IgD-negative memory B cell (primary cell): ENCODE measurements at regions not wholly inside any gene's neighbourhood (a gene's known extent, or its start where the extent isn't known, plus 50 kb on each side); places are given as distances from the start of the nearest gene placed in this dataset.

Source experiments
- H3K27ac Mint-ChIP-seq, 3 donors: one replicate each; pipeline ENCODE4 v1.8.0; 2020 to 2022; ENCODE audit warnings: mild to moderate bottlenecking in 3 of 3, mixed read lengths in 3 of 3, moderate library complexity in 1 of 3
- H3K27me3 Mint-ChIP-seq: one replicate; pipeline ENCODE4 v1.8.0; 2021; ENCODE audit warnings: mixed read lengths
- H3K36me3 Mint-ChIP-seq: one replicate; pipeline ENCODE4 v1.8.0; 2020; ENCODE audit warnings: mild to moderate bottlenecking, mixed read lengths
- H3K4me1 Mint-ChIP-seq, 3 donors: one replicate each; pipeline ENCODE4 v1.8.0; 2020 to 2022; ENCODE audit warnings: mixed read lengths in 3 of 3, mild to moderate bottlenecking in 1 of 3
- H3K4me3 Mint-ChIP-seq, 4 donors: one replicate each; pipeline ENCODE4 v1.8.0; 2020 to 2022; ENCODE audit warnings: mild to moderate bottlenecking in 4 of 4, mixed read lengths in 4 of 4, moderate library complexity in 3 of 4
- H3K9me3 Mint-ChIP-seq, 3 donors: one replicate each; pipeline ENCODE4 v1.8.0; 2020 to 2021; ENCODE audit warnings: mixed read lengths in 3 of 3, mild to moderate bottlenecking in 1 of 3

DNA sequence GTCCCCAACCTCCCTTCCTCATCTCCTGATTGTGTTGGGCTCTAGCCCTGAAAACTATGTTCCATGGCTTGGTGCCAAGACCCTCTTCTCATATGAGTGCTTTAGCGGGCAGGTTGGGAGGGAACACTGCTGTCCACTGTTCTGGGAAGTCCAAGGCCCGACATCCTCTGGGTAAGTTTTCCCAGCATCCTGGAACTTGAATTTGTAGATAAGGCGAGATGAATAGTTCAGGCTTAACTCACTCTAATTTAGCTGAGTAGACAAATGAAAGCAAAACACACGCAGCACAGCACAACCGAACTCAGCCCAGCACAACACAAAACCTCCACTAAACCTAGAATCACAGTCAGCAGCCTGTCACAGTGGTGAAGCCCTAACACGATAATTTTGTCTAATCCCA, 95.3 kb upstream of the SLC28A3 start:
- Mint-ChIP-seq H3K4me3 (no peak overlapping the region), H3K9me3 (peaks cover 0 to 2% (median 0%) of the 10 kb centered on the region in 3 donors), H3K27me3 (no peaks in the 10 kb centered on the region), H3K4me1 (peaks cover 0 to 2% (median 0%) of the 10 kb centered on the region in 3 donors), H3K36me3 (no peaks in the 10 kb centered on the region), H3K27ac (no peak overlapping the region)

DNA sequence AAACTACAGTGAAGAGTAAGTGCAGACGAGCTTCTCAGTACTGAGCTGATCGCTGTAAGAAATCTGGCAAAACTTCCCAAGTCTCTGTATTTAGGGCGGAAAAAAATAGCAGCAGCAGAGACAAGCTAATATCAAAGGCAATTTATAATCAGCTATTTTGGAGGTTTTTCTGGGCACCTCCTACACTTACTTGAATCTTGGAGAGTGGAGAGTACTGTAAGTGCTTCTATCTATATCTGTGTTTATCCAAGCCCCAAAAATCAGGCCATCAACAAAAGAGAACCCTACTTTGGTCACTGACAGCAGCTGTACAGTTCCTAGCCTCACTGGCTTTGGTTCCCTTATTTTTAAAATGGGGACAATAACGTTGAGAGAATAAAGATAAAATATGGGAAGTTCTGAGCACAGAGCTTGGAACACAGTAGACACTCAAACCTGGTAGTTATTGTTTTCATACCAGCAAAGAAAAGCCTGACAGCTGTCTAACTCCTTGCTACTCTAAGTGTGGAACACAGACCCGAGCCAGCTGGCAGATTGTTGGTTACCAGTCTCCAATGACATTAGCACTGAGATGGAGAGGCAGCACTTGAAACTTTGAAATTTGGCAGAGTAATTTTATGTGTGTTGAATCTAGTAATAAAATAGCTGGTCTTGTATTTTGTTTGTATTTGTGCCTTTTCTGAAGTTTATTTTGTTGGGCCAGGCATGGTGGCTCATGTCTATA, 96.0 kb upstream of the SLC28A3 start:
- H3K4me3 Mint-ChIP-seq: no peak overlapping the region
- peaks cover 0 to 2% (median 0%) of the 10 kb centered on the region in 3 donors for H3K4me1 Mint-ChIP-seq
- H3K27me3 Mint-ChIP-seq: no peaks in the 10 kb centered on the region
- peaks cover 0 to 2% (median 0%) of the 10 kb centered on the region in 3 donors for H3K9me3 Mint-ChIP-seq
- no peaks in the 10 kb centered on the region for H3K36me3 Mint-ChIP-seq
- no peak overlapping the region for H3K27ac Mint-ChIP-seq

DNA sequence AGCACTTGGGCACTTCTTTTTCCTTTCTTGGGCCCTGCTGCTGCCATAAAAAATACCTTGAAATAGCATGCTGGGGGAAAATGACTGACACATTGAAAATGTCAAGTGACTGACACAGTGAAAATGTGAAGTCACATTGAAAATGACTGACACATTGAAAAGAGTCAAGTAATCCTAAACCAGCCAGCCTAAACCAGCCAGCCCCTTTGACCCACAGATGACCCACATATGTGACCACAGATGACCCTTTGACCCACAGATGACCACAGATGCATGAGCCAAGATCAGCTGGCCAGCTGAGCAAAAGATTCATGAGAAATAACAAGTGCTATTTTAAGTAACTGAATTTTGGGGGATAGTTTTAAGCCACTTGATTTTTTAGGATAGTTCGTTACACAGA, 97.8 kb upstream of the SLC28A3 start:
- H3K9me3 Mint-ChIP-seq: peaks cover 0 to 2% (median 0%) of the 10 kb centered on the region in 3 donors
- no peak overlapping the region for H3K4me3 Mint-ChIP-seq
- peaks cover 0 to 2% (median 0%) of the 10 kb centered on the region in 3 donors for H3K4me1 Mint-ChIP-seq
- H3K27ac Mint-ChIP-seq: no peak overlapping the region
- peaks cover 3% of the 10 kb centered on the region for H3K27me3 Mint-ChIP-seq
- no peaks in the 10 kb centered on the region for H3K36me3 Mint-ChIP-seq

DNA sequence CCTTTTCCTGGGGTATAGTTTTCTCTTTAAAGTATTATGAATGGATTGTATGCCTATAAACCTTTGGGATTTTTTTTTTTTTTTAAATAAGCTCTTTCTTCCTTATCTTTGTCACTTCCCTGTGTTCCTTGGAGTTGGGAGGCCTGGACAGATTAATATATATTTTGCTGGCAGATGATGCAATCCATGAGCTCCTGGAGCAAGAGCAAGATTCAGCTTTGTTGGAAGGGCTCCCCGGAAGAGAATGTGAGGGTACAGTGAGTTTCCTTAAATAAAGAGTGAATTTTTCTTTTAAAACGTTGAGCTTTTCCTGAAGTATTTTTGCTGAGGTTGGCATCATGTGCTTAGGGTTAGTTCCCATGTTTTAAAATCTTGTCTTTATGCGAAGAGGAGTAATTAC, 98.7 kb upstream of the SLC28A3 start:
- Mint-ChIP-seq H3K27ac (no peak overlapping the region), H3K27me3 (peaks cover 3% of the 10 kb centered on the region), H3K4me1 (peaks cover 0 to 2% (median 0%) of the 10 kb centered on the region in 3 donors), H3K36me3 (no peaks in the 10 kb centered on the region), H3K9me3 (peaks cover 0 to 2% (median 0%) of the 10 kb centered on the region in 3 donors), H3K4me3 (no peak overlapping the region)

DNA sequence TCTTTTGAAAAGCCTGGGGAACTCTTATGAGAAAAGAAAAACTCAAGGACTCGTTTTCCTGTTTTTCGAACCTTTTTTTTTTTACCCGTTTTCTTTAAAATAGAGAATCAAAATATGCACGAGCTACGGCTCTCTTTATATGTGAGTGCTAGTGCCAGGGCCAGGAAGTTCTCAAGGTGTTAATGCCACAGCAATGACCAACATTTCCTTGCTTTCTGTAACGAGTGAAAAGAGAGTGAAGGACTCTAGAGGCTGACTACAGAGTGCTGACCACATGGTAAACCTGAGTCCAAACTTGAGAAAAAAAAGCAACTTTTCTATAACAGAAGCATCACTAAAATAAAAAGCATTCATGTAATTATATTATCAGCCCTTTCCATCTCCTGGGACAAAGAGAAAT, 102.2 kb upstream of the SLC28A3 start:
- Mint-ChIP-seq H3K9me3 (peaks cover 0 to 2% (median 2%) of the 10 kb centered on the region in 3 donors), H3K4me1 (no peaks in the 10 kb centered on the region), H3K27ac (no peak overlapping the region), H3K4me3 (no peak overlapping the region), H3K36me3 (no peaks in the 10 kb centered on the region), H3K27me3 (peaks cover 3% of the 10 kb centered on the region)

DNA sequence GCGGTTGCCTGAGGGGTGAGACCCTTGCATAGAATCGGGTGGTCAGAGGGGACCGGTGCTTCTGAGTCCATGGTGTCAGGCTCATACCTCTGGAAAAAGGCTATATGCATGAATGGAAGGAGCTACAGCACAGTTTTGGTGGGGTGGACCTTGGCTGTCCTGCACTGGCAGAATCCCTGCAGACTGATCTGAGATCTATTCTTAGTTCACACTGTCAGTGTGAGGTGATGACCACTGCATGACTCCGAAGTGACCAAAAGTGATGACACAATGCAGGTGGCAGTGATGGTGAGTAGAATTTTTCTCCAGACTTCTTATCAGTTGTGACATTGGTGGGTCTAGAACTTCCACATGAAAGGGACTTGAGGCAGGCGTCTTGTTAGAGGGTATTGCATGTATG, 105.2 kb upstream of the SLC28A3 start:
- no peaks in the 10 kb centered on the region for H3K36me3 Mint-ChIP-seq
- no peak overlapping the region for H3K4me3 Mint-ChIP-seq
- peaks cover 3% of the 10 kb centered on the region for H3K27me3 Mint-ChIP-seq
- H3K9me3 Mint-ChIP-seq: peaks cover 0 to 2% (median 2%) of the 10 kb centered on the region in 3 donors
- no peak overlapping the region for H3K27ac Mint-ChIP-seq
- H3K4me1 Mint-ChIP-seq: no peaks in the 10 kb centered on the region

DNA sequence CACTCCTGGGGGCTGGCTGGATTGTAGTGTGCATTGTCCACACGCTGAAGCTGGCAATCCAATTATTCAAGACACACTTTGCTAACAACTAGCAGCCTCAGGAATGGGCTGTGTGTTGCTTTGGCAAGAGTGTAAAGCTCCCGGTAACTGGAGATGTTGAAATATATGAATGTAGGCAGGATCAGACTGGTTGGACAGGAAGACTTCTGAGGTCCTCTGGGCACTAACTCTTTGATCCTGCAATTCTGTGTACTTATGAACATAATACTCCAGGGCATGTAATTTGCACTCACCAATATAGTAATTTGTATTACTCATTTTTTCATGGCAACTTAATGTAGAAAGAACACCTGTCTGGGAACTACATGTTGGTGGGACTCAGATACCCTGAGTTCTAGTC, 106.7 kb upstream of the SLC28A3 start:
- no peaks in the 10 kb centered on the region for H3K4me1 Mint-ChIP-seq
- no peaks in the 10 kb centered on the region for H3K36me3 Mint-ChIP-seq
- peaks cover 3% of the 10 kb centered on the region for H3K27me3 Mint-ChIP-seq
- H3K9me3 Mint-ChIP-seq: peaks cover 0 to 2% (median 2%) of the 10 kb centered on the region in 3 donors
- H3K27ac Mint-ChIP-seq: no peak overlapping the region
- no peak overlapping the region for H3K4me3 Mint-ChIP-seq

DNA sequence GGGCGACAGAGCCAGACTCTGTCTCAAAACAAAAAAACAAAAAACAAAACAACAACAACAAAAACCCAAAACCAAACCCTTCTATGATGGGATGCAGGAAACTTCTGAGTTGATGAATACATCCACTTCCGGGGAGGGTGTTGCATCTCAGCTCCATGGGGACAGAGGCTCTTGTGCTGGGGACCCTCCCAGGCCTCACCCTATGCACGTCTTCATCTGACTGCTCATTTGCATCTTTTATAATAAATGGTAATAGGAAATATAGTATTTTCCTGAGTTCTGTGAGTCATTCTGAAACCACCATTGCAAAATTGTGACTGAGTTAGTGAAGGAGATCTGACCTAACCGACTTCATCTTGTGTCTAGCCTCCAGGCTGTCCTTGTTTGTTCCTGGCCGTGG, 109.5 kb upstream of the SLC28A3 start:
- H3K4me3 Mint-ChIP-seq: no peak overlapping the region
- no peak overlapping the region for H3K27ac Mint-ChIP-seq
- H3K36me3 Mint-ChIP-seq: no peaks in the 10 kb centered on the region
- no peaks in the 10 kb centered on the region for H3K4me1 Mint-ChIP-seq
- no peaks in the 10 kb centered on the region for H3K27me3 Mint-ChIP-seq
- peaks cover 0 to 2% (median 2%) of the 10 kb centered on the region in 3 donors for H3K9me3 Mint-ChIP-seq

DNA sequence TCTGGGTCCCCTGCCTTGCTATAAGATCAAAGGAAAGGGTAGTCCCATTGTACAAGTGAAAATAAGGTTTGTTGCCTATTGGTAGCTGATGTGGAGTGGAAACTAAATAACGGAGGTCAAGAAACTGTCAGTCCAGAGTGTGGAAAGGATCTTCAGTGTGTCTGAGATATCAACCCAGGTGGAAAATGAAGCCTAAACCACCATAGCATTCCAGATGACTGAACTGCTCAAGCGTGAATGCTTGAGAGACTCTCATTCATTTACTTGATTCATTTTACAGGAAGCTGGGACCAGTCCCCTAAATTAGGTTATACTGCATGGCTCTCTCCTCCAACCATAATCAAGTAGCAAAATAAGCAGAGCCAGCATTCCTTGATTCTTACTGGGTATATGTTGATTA, 116.0 kb upstream of the SLC28A3 start:
- no peaks in the 10 kb centered on the region for H3K4me1 Mint-ChIP-seq
- no peak overlapping the region for H3K4me3 Mint-ChIP-seq
- H3K9me3 Mint-ChIP-seq: peaks cover 0 to 4% (median 0%) of the 10 kb centered on the region in 3 donors
- H3K36me3 Mint-ChIP-seq: no peaks in the 10 kb centered on the region
- H3K27ac Mint-ChIP-seq: no peak overlapping the region
- H3K27me3 Mint-ChIP-seq: peaks cover 1% of the 10 kb centered on the region

DNA sequence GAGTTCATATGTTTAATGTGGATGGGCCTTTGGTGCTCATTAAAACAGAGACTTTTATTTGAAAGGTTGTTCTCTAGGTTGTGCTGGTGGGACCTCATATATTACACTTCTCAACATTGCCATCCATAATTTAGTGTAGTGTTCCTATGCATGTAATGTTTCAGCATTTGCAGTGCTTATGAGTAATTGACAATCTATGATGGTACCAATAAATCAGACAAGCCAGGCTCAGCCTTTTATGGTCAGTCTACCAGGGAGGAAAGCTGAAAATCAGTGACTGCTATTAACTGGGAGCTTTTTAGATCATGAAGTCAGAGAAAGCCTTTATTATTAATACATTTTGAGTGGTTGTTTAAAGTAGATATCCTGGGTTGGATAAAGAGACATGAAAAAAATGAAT, 120.1 kb upstream of the SLC28A3 start:
- H3K27me3 Mint-ChIP-seq: peaks cover 5% of the 10 kb centered on the region
- H3K4me1 Mint-ChIP-seq: no peaks in the 10 kb centered on the region
- H3K27ac Mint-ChIP-seq: no peak overlapping the region
- H3K4me3 Mint-ChIP-seq: no peak overlapping the region
- H3K9me3 Mint-ChIP-seq: peaks cover 0 to 3% (median 0%) of the 10 kb centered on the region in 3 donors
- H3K36me3 Mint-ChIP-seq: no peaks in the 10 kb centered on the region

DNA sequence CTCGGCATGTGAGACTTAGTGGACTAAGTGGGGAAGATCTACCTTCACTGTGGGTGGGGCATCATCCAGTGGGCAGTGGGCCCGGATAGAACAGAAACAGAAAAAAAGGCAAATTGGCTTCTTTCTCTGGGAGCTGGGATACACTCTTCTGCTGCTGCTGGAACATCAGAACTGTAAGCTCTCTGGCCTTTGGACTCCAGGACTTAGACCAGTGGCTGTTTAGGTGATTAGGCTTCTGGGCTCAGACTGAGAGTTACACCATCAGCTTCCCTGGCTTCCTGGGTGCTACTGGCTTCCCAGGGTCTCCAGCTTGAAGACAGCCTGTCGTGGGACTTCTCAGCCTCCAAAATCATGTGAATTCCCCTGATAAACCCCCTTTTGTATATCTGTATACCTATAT, 122.7 kb upstream of the SLC28A3 start:
- H3K36me3 Mint-ChIP-seq: no peaks in the 10 kb centered on the region
- H3K9me3 Mint-ChIP-seq: peaks cover 0 to 1% (median 0%) of the 10 kb centered on the region in 3 donors
- H3K4me3 Mint-ChIP-seq: no peak overlapping the region
- H3K4me1 Mint-ChIP-seq: no peaks in the 10 kb centered on the region
- peak overlapping the region in 1 of 3 donors; percentile 1 for H3K27ac Mint-ChIP-seq
- peaks cover 5% of the 10 kb centered on the region for H3K27me3 Mint-ChIP-seq

DNA sequence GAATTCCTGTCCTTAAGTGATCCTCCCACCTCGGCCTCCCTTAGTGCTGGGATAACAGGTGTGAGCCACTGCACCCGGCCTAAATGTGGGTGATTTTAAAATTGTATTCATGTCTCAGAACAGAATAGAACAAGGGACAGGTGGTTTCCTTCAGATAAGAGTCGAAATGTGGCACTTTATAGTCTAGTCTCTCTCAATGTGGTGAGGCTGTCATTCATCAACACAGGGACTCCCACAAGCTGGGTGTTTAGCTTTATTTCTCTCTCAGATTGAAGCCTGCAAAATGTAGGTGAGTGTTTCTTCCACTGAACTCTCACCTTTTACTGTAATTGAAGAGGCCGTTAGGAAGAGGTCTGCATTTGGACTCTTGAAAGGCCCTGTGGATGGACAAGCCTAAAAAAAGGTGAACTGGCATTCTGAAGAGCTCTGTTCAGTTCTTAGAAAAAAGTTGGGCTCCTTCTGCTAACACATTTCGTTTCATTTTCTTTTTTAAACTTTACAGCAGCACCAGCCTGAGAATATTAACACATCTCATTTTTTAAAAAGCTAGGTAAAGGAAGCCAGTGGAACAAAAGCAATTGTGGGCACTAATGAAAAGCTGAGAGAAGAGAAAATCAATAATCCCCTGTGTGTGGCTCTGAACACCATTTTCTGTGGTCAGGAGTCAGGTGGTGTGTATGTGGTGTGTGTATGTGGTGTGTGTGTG, 126.2 kb upstream of the SLC28A3 start:
- H3K36me3 Mint-ChIP-seq: no peaks in the 10 kb centered on the region
- peaks cover 0 to 1% (median 0%) of the 10 kb centered on the region in 3 donors for H3K9me3 Mint-ChIP-seq
- no peak overlapping the region for H3K27ac Mint-ChIP-seq
- no peaks in the 10 kb centered on the region for H3K4me1 Mint-ChIP-seq
- H3K27me3 Mint-ChIP-seq: peaks cover 8% of the 10 kb centered on the region
- H3K4me3 Mint-ChIP-seq: no peak overlapping the region

DNA sequence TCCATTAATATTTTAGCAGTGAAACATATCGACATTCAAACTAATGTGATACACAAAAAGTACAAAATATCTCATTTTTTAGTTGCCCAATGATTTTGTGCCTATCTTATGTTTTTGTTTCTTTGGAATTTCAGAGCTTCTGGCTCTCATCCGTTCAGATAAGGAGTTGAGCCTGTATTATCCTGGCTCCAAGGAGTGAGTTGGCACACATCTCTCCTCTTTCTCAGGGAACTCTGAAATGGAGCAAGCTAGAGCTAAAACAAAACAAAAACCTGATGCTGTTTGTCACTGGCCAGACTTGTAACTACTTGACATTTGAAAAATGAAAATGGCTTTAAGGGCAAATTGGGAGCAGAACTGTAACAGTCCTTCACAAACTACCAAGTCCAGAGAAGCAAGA, 131.3 kb upstream of the SLC28A3 start:
- Mint-ChIP-seq H3K4me1 (no peaks in the 10 kb centered on the region), H3K9me3 (peaks cover 0 to 4% (median 1%) of the 10 kb centered on the region in 3 donors), H3K4me3 (no peak overlapping the region), H3K27me3 (peaks cover 7% of the 10 kb centered on the region), H3K36me3 (no peaks in the 10 kb centered on the region), H3K27ac (no peak overlapping the region)

DNA sequence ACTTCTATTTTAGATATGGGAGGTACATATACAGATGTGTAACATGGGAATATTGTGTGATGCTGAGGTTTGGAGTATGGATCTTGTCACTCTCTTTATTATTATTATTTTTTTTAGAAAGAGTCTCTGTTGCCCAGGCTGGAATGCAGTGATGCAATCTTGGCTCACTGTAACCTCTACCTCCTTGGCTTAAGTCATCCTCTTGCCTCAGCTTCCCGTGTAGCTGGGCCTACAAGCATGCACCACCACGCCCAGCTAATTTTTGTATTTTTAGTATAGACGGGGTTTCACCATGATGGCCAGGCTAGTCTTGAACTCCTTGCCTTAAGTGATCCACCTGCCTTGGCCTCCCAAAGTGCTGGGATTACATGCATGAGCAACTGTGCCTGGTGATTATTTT, 138.4 kb upstream of the SLC28A3 start:
- Mint-ChIP-seq H3K27ac (no peak overlapping the region), H3K36me3 (no peaks in the 10 kb centered on the region), H3K4me1 (no peaks in the 10 kb centered on the region), H3K9me3 (peaks cover 0 to 4% (median 3%) of the 10 kb centered on the region in 3 donors), H3K27me3 (peaks cover 7% of the 10 kb centered on the region), H3K4me3 (no peak overlapping the region)

DNA sequence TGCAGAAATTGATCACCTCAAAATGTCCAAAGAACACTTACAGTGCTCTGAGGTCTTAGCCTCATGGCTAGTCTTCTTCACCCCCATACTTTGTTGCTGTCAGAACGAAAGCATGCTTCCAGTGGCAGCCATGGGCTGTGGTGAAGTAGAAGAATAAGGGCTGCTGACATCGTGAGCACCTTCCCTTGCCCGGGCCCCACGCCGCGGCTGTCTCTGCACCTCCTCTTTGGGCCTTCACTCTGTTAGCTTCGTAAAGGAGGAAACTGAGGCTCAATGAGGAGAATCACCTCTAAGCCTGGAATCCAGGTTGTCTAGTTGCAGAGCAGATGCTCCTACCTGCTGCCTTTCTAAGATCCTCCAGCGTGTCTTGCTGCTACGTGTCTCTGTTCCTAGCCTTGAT, 139.5 kb upstream of the SLC28A3 start:
- Mint-ChIP-seq H3K27ac (no peak overlapping the region), H3K4me1 (no peaks in the 10 kb centered on the region), H3K9me3 (peaks cover 0 to 3% (median 0%) of the 10 kb centered on the region in 3 donors), H3K27me3 (peaks cover 7% of the 10 kb centered on the region), H3K4me3 (no peak overlapping the region), H3K36me3 (no peaks in the 10 kb centered on the region)

DNA sequence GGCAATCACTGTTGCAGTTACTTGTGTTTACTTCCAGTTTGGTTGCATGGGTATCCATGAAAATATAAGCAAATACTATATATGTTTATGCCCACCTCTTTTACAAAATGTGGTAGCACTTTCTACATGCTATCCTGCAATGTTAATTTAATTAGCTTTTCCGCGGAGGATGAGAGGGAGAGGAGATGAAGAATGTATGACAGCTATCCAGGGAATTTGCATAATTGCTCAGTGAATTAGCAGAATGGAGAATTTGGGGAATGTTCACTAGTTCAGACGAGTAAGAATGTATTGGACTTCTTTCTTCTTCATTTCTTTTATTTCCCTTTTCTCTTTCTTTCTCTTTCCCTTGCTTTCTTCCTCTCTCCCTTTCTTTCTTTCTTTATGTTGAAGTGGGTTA, 140.7 kb upstream of the SLC28A3 start:
- Mint-ChIP-seq H3K9me3 (peaks cover 0 to 3% (median 0%) of the 10 kb centered on the region in 3 donors), H3K36me3 (no peaks in the 10 kb centered on the region), H3K4me3 (no peak overlapping the region), H3K27me3 (peaks cover 6% of the 10 kb centered on the region), H3K4me1 (no peaks in the 10 kb centered on the region), H3K27ac (no peak overlapping the region)
